Liver (tissue), 8 donors: ENCODE measurements at regions not wholly inside any gene's neighbourhood (a gene's known extent, or its start where the extent isn't known, plus 50 kb on each side); places are given as distances from the start of the nearest gene placed in this dataset.

ENCODE experiments used
- DNase-seq: peaks from one replicate; pipeline ENCODE4 v3.0.0-alpha.2; 2017; ENCODE audit warnings: low spot score
- H3K27ac ChIP-seq, 2 donors: one replicate each; pipeline ENCODE4 v1.7.0; 2013; ENCODE audit warnings: inconsistent platforms in 2 of 2, low read length in 2 of 2, control low read depth in 1 of 2, low read depth in 1 of 2, mild to moderate bottlenecking in 1 of 2
- H3K27me3 ChIP-seq, 4 donors: one replicate each; pipeline versions ENCODE4 v1.6.1 to v1.7.0; 2013; ENCODE audit warnings: low read length in 3 of 4, inconsistent platforms in 1 of 4, mild to moderate bottlenecking in 1 of 4, moderate library complexity in 1 of 4; ENCODE audit not compliant: control insufficient read depth in 4 of 4, insufficient read depth in 4 of 4
- H3K36me3 ChIP-seq, 4 donors: one replicate each; pipeline versions ENCODE4 v1.6.1 to v1.7.0; 2013; ENCODE audit warnings: low read length in 3 of 4, mild to moderate bottlenecking in 3 of 4, low read depth in 1 of 4, moderate library complexity in 1 of 4; ENCODE audit not compliant: control insufficient read depth in 4 of 4, insufficient read depth in 3 of 4
- H3K4me1 ChIP-seq, 4 donors: one replicate each; pipeline versions ENCODE4 v1.6.1 to v1.7.0; 2013; ENCODE audit warnings: low read length in 3 of 4, mild to moderate bottlenecking in 3 of 4, moderate library complexity in 1 of 4; ENCODE audit not compliant: control insufficient read depth in 4 of 4, insufficient read depth in 4 of 4
- H3K4me3 ChIP-seq, 3 donors: one replicate each; pipeline versions ENCODE4 v1.6.1 to v1.7.0; 2013; ENCODE audit warnings: low read length in 3 of 3, control low read depth in 1 of 3, low read depth in 1 of 3, mild to moderate bottlenecking in 1 of 3
- H3K9ac ChIP-seq, 2 donors: one replicate each; pipeline ENCODE4 v1.7.0; 2013; ENCODE audit warnings: low read length in 2 of 2, mild to moderate bottlenecking in 2 of 2, moderate library complexity in 2 of 2, control low read depth in 1 of 2, low read depth in 1 of 2
- H3K9me3 ChIP-seq, 4 donors: one replicate each; pipeline versions ENCODE4 v1.6.1 to v1.7.0; 2013; ENCODE audit warnings: low read length in 3 of 4; ENCODE audit not compliant: control insufficient read depth in 4 of 4
- EGR1 ChIP-seq, 2 donors: IDR thresholded peaks; 2 replicates each; pipeline ENCODE4 v1.6.1; 2016 to 2018; ENCODE audit warnings: antibody characterized with exemption in 2 of 2, low read depth in 2 of 2
- FOXA1 ChIP-seq: IDR thresholded peaks from 2 replicates; pipeline ENCODE4 v1.6.1; 2016; ENCODE audit warnings: antibody characterized with exemption
- GABPA ChIP-seq, 2 donors: IDR thresholded peaks in 1 of 2; conservative IDR thresholded peaks in 1 of 2; 2 replicates each; pipeline ENCODE4 v1.6.1; 2016; ENCODE audit warnings: antibody characterized with exemption in 2 of 2, mild to moderate bottlenecking in 1 of 2, moderate library complexity in 1 of 2
- HNF4A ChIP-seq, 2 donors: conservative IDR thresholded peaks; 2 replicates each; pipeline ENCODE4 v1.6.1; 2016; ENCODE audit warnings: antibody characterized with exemption in 2 of 2, mild to moderate bottlenecking in 2 of 2
- HNF4G ChIP-seq: IDR thresholded peaks from 2 replicates; pipeline ENCODE4 v1.6.1; 2016; ENCODE audit warnings: antibody characterized with exemption
- JUND ChIP-seq, 2 donors: IDR thresholded peaks; 2 replicates each; pipeline ENCODE4 v1.6.1; 2016; ENCODE audit warnings: antibody characterized with exemption in 2 of 2
- MAX ChIP-seq: IDR thresholded peaks from 2 replicates; pipeline ENCODE4 v1.6.1; 2016; ENCODE audit warnings: antibody characterized with exemption
- NR2F2 ChIP-seq: IDR thresholded peaks from 2 replicates; pipeline ENCODE4 v1.6.1; 2016; ENCODE audit warnings: antibody characterized with exemption
- RAD21 ChIP-seq, 2 donors: IDR thresholded peaks; 2 replicates each; pipeline ENCODE4 v1.6.1; 2016; ENCODE audit warnings: antibody characterized with exemption in 2 of 2, mild to moderate bottlenecking in 2 of 2
- RXRA ChIP-seq, 2 donors: IDR thresholded peaks; 2 replicates each; pipeline ENCODE4 v1.6.1; 2017 to 2018; ENCODE audit warnings: antibody characterized with exemption in 2 of 2, mild to moderate bottlenecking in 1 of 2
- SP1 ChIP-seq: IDR thresholded peaks from 2 replicates; pipeline ENCODE4 v1.6.1; 2018; ENCODE audit warnings: antibody characterized with exemption, mild to moderate bottlenecking
- TAF1 ChIP-seq: conservative IDR thresholded peaks from 2 replicates; pipeline ENCODE4 v1.6.1; 2016; ENCODE audit warnings: antibody characterized with exemption, mild to moderate bottlenecking
- ZBTB33 ChIP-seq: IDR thresholded peaks from 2 replicates; pipeline ENCODE4 v1.6.1; 2016; ENCODE audit warnings: antibody characterized with exemption
- WGBS: extraction: QIAGEN DNeasy Blood & Tissue Kit; methylation state at CpG from one replicate; pipeline ENCODE4 v1.1.7; 2013; 5-methylcytosine and 5-hydroxymethylcytosine counted together
- TF ChIP-seq, protein P1 (sequence below): fragments of 150-350 bp; IDR thresholded peaks from 2 replicates; pipeline ENCODE4 v1.5.1; 2017; ENCODE audit warnings: improper control_type of control experiment, low read depth, low read length; ENCODE audit not compliant: missing input control
- TF ChIP-seq, protein P2 (sequence below): IDR thresholded peaks from 2 replicates; pipeline ENCODE4 v1.6.1; 2016; ENCODE audit warnings: antibody characterized with exemption, mild to moderate bottlenecking
- TF ChIP-seq, protein P3 (sequence below): IDR thresholded peaks from 2 replicates; pipeline ENCODE4 v1.6.1; 2016; ENCODE audit warnings: antibody characterized with exemption
- donor health status: healthy.
- donor health status: healthy.
- donor health status: healthy.
- donor health status: healthy.
- donor health status: healthy.

DNA sequence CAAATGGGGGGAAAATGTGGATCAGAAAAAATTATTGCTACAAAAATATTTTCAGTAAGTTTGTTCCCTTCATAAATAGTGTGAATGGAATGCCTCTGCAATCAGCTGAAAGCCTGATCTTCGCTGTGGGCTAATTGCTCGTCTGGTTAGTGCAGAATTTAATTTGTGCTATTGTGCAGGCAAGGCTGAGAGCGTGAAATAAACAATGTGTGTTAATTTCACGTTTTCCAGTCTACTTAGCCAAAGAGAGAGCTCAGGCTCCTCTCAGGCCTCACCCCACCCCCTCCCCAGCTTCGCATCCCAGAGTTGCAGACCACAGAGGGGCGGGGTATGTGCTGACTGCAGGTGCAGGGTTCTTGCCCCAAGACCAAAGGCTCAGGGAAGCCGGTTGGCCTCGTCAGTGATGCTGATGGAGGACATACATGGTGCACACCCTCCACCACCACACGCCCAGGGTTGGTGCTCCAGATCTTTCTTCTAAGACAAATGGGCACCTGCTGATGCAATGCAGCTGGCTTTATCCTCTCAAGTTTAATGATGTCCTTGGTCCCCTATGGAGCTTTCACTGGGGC, 302.6 kb upstream of the SLC14A2 start:
- Histone ChIP-seq H3K27ac (no peak overlapping the region), H3K36me3 (no peaks in the 10 kb centered on the region), H3K9me3 (no peaks in the 10 kb centered on the region), H3K4me3 (no peak overlapping the region), H3K27me3 (no peaks in the 10 kb centered on the region), H3K4me1 (no peaks in the 10 kb centered on the region), H3K9ac (no peak overlapping the region)
- TF ChIP-seq FOXA1 (no peak), ZBTB33 (no peak), JUND (IDR thresholded peaks at IDR 0.05) (no peak), HNF4A (conservative IDR thresholded peaks at IDR 0.05) (no peak), GABPA (IDR thresholded peaks at IDR 0.05 in 1 of 2, conservative IDR thresholded peaks at IDR 0.05 in 1 of 2) (no peak), MAX (no peak), RAD21 (IDR thresholded peaks at IDR 0.05) (no peak), RXRA (IDR thresholded peaks at IDR 0.05) (no peak), TAF1 (no peak), EGR1 (IDR thresholded peaks at IDR 0.05; ENCODE audit: low read depth in 2 of 2) (no peak), NR2F2 (no peak), SP1 (no peak)
- TF ChIP-seq, protein P1, sequence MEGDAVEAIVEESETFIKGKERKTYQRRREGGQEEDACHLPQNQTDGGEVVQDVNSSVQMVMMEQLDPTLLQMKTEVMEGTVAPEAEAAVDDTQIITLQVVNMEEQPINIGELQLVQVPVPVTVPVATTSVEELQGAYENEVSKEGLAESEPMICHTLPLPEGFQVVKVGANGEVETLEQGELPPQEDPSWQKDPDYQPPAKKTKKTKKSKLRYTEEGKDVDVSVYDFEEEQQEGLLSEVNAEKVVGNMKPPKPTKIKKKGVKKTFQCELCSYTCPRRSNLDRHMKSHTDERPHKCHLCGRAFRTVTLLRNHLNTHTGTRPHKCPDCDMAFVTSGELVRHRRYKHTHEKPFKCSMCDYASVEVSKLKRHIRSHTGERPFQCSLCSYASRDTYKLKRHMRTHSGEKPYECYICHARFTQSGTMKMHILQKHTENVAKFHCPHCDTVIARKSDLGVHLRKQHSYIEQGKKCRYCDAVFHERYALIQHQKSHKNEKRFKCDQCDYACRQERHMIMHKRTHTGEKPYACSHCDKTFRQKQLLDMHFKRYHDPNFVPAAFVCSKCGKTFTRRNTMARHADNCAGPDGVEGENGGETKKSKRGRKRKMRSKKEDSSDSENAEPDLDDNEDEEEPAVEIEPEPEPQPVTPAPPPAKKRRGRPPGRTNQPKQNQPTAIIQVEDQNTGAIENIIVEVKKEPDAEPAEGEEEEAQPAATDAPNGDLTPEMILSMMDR: no peak
- TF ChIP-seq, protein P2, sequence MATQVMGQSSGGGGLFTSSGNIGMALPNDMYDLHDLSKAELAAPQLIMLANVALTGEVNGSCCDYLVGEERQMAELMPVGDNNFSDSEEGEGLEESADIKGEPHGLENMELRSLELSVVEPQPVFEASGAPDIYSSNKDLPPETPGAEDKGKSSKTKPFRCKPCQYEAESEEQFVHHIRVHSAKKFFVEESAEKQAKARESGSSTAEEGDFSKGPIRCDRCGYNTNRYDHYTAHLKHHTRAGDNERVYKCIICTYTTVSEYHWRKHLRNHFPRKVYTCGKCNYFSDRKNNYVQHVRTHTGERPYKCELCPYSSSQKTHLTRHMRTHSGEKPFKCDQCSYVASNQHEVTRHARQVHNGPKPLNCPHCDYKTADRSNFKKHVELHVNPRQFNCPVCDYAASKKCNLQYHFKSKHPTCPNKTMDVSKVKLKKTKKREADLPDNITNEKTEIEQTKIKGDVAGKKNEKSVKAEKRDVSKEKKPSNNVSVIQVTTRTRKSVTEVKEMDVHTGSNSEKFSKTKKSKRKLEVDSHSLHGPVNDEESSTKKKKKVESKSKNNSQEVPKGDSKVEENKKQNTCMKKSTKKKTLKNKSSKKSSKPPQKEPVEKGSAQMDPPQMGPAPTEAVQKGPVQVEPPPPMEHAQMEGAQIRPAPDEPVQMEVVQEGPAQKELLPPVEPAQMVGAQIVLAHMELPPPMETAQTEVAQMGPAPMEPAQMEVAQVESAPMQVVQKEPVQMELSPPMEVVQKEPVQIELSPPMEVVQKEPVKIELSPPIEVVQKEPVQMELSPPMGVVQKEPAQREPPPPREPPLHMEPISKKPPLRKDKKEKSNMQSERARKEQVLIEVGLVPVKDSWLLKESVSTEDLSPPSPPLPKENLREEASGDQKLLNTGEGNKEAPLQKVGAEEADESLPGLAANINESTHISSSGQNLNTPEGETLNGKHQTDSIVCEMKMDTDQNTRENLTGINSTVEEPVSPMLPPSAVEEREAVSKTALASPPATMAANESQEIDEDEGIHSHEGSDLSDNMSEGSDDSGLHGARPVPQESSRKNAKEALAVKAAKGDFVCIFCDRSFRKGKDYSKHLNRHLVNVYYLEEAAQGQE: no peak
- TF ChIP-seq, protein P3, sequence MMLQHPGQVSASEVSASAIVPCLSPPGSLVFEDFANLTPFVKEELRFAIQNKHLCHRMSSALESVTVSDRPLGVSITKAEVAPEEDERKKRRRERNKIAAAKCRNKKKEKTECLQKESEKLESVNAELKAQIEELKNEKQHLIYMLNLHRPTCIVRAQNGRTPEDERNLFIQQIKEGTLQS: no peak
- WGBS: 87% methylated on average over 9 of the region's 9 CpGs
- no peak for DNase-seq

DNA sequence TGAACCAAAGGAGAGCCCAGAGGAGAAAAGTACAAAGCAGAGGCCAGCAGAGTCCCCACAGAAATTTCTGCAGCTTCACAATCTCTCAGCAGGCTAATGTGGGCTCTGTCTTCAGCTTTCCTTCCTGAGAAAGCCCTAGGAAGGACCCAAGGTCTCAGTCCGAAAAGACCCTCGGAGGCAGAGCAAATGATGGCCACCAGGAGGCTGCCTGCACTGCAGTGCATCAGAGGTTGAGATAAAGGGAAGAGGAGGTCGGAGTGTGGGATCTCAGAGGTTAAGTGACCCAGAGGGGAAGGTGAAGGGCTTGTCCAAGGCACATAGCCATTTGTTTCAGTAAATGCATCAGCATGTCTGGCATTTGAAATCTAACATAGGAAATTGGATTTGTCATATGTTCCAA, 299.1 kb upstream of the SLC14A2 start:
- H3K9me3 ChIP-seq: no peaks in the 10 kb centered on the region

More for the DNA sequence above, 299.1 kb upstream of the SLC14A2 start:
- Histone ChIP-seq H3K27ac (no peak overlapping the region), H3K4me3 (no peak overlapping the region), H3K36me3 (no peaks in the 10 kb centered on the region), H3K27me3 (no peaks in the 10 kb centered on the region), H3K4me1 (peaks cover 5 to 10% (median 7%) of the 10 kb centered on the region in 4 donors), H3K9ac (no peak overlapping the region)
- no peak for DNase-seq
- 82% methylated on average over 3 of the region's 3 CpGs for WGBS
- TF ChIP-seq HNF4G: no peak
- TF ChIP-seq JUND (IDR thresholded peaks at IDR 0.05): no peak
- TF ChIP-seq NR2F2: no peak
- TF ChIP-seq, protein P2: no peak
- no peak for TF ChIP-seq RXRA (IDR thresholded peaks at IDR 0.05)
